ENCODE measurements at regions not wholly inside any gene's neighbourhood (a gene's known extent, or its start where the extent isn't known, plus 50 kb on each side); places are given as distances from the start of the nearest gene placed in this dataset.

DNA sequence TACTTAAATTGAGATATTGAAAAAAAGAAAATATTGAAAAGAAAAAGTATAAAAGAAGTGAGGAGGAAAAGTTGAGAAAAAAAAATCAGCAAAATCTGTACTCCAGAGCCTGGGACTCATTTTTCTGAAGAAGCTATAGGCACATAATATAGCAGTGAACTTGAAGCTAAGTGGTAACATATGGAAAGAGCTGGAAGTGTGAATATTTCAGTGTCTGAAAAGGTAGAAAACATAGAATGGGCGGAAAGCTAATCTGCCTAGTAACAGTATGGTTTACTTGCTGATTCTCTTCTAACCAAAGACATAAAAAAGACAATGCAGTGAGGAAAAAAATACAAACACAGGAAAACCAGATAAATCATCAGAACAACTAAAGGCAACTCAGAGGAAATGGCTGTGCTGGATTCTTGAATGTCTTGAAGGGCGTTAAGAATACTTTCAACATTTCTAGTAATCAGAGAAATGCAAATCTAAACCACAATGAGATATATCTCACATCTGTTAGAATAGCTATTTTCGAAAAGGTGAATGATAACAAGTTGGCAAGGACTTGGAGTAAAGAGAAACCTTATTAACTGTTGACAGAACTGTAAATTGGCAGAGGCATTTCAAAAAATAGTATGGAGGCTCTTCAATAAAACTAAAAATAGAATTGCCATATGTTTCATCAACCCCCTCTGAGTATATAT is 784.6 kb downstream of the LRFN5 start:
- FAIRE-seq (no peak), DNase-seq (ENCODE audit: low spot score in 2 of 2) (no peak)

DNA sequence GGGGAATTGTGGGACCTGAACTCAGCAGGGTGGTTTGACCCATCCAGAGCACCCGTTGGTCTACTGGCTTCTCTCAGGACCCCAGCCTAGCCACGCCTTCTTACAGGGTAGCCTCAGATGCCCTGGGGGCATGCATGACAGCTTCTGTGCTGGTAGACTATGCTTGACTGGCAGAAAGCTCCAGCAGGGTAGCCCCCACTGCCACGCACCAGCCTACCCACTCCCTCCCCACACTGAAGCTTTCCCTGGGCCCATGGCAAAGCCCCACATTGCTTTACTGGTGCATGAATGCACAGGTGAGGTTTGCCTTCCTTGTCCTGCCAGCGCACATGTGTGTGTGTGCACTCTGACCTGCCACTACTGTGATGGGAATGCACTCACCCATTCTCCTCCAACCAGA is 772.2 kb downstream of the LRFN5 start:
- no peak for DNase-seq (ENCODE audit: low spot score in 2 of 2)
- FAIRE-seq: no peak

DNA sequence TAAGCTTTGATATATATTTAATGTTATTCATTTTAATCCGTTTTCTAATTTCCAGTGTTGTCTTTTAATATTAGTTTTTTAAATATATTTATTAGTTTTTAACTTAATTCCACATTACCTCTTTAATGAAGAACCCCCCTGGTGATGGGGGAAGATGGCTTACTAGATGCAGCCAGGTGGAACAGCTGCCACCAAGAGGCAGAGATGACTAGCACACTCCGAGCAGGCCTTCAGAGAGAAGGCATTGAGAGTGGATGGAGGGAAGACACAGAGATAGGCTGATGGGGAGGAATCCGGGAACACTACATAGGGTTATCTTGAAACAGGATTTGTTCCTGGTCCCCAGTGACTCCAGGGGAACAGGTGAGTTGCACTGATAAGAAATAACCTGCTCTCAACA is 771.6 kb downstream of the LRFN5 start:
- DNase-seq (ENCODE audit: low spot score in 2 of 2) (no peak), FAIRE-seq (no peak)

- DNase-seq (ENCODE audit: low spot score in 2 of 2) (no peak), FAIRE-seq (no peak)
These were observed 767.7 kb downstream of the LRFN5 start for GRCh38 chr14:42374332-42374731.

DNA sequence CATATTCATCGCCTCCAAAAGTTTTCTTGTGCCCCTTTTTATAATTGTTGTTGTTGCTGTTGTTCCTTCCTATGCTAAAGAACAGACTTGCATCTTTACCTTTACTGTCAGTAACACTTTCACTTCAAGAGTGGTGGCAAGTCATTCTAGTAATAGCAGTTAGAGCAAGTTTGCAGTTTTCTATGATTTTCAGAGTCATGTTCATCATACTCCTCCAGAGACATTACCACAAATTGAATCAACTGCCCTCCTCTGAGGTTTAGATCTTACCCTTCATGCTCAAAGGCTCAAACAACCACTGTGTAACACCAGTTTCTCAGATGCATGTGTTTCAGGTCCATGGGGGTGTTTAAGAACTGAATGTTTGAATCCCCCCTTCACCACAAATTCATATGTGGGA is 763.4 kb downstream of the LRFN5 start:
- DNase-seq (ENCODE audit: low spot score in 2 of 2) (no peak), FAIRE-seq (no peak)

DNA sequence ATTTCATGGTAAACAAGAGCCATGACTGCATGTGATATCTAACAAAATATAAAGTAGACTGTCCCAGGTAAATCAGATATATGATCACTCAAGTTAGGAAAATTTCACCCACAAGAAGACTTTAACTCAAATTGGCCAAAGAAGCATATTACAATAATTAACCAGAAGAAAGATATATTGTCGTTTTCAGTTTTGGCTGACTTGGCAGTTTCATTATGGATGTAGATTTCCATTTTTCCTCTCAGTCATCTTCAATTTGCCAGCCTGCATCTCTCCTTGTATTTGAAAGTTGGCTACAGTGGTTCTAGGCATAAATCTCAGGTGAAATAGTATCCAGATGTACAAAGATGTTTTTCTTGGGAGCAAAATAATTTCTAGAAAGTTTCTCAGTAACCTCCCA is 761.6 kb downstream of the LRFN5 start:
- DNase-seq (ENCODE audit: low spot score in 2 of 2) (no peak), FAIRE-seq (no peak)

DNA sequence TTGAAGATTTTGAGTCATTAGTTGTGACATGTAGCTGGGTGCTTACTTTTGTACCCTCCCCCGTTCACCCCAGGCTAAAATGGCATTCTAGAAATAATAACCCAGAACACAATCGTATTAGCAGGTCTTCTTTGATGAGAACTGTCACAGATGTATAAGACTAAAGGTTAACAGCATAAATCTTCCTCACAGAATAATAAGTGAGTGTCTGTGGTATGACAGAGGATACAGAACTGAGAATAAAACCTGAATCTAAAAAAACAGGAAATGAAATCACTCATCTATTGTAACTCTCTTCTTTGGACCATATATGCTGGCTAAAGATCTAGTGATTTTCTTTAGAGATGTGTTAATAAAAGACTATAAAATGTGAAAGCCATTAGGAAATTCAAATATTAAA is 746.6 kb downstream of the LRFN5 start:
- DNase-seq (ENCODE audit: low spot score in 2 of 2) (no peak), FAIRE-seq (no peak)

- FAIRE-seq: no peak
- no peak for DNase-seq (ENCODE audit: low spot score in 2 of 2)
These were observed 729.2 kb downstream of the LRFN5 start for GRCh38 chr14:42335918-42336317.

DNA sequence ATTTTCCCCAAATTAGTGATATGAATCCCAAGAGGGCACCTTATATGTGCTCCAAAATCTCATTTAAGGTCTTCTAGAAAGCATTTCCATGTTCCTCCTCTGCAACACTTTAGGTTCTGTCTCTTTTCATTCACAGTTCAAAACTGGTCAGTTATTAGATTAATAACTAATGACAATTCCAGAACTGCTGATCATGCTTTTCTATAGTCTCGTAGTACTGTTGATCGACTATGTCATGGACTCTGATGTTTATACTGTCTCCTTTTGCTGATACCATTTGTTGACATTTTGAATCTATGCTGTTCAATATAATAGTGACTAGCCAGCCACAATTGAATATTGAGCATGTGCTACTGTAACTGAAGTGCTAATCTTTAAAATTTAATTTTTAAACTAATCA is 728.3 kb downstream of the LRFN5 start:
- DNase-seq (ENCODE audit: low spot score in 2 of 2) (no peak), FAIRE-seq (no peak)

- FAIRE-seq (no peak), DNase-seq (ENCODE audit: low spot score in 2 of 2) (no peak)
These were observed 716.8 kb downstream of the LRFN5 start for GRCh38 chr14:42323426-42323825.

GRCh38 chr14:42322531-42323284 is 716.0 kb downstream of the LRFN5 start:
- no peak for FAIRE-seq
- DNase-seq (ENCODE audit: low spot score in 2 of 2): no peak

DNA sequence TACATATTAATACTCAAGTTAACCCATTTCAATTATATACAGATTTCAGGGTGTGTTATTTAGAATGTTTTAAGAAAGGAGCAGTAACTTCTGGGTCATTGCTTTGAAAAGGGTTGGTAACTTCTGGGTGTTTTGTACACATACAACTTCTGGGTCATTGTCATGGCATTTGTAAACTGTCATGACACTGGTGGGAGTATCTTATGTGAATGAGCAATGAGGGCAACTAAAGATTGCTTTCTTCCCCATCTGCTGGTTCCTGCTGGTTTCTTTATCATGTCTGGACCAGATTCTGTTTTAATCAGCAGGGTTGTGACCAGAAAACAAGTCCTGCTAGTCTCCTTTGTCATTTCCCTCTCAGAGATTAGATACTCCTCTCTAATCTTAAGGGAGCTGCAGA is 713.3 kb downstream of the LRFN5 start:
- DNase-seq (ENCODE audit: low spot score in 2 of 2): no peak
- FAIRE-seq: no peak

- FAIRE-seq (no peak), DNase-seq (ENCODE audit: low spot score in 2 of 2) (no peak)
These were observed 710.0 kb downstream of the LRFN5 start for GRCh38 chr14:42316693-42317092.

- DNase-seq (ENCODE audit: low spot score in 2 of 2) (no peak), FAIRE-seq (no peak)
These were observed 705.2 kb downstream of the LRFN5 start for GRCh38 chr14:42311876-42312275.

DNA sequence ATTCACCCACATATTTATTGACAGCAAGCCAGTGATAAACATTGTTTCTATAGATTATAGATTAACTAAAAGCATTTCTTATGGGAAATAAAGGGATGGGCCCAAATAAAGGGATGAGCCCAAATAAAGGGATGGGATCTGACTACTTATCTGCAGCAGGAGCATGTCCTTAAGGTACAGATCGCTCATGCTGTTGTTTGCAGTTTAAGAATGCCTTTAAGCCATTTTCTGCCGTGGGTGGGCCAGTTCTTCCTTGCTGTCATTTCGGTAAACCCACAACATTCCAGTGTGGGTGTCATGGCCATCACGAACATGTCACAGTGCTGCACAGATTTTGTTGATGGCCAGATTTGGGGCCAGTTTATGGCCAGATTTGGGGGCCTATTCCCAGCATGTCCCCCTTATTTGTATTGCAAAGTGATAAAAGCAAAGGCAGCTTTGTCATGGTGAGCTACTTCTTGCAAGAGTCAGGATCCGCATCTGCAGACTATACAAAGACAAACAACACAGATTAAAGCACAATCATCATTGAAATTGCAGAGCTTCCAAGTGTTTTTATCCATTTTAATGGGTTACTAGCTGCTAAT is 700.7 kb downstream of the LRFN5 start:
- DNase-seq (ENCODE audit: low spot score in 2 of 2) (no peak), FAIRE-seq (no peak)

DNA sequence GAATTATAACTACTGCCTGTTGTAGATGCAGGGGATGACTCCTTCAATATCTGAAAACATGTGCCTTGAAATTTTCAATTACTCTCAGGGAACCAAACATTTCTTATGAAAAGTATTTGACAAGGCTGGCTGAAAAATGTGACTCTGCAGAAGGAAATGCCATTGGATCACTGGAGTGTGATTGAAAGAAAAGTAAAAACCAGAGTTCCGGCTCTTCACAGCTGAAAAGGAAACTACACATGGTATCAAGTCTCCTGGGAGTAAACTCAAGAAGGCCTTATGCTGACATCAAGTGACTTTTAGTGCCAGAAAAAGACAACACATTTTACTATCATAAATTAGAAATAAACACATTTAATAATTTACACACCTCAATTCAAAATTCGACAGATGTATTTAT is 693.0 kb downstream of the LRFN5 start:
- FAIRE-seq: no peak
- no peak for DNase-seq (ENCODE audit: low spot score in 2 of 2)

GRCh38 chr14:42293180-42293579 is 686.5 kb downstream of the LRFN5 start:
- FAIRE-seq: no peak

GRCh38 chr14:42277840-42278239 is 671.2 kb downstream of the LRFN5 start:
- DNase-seq (ENCODE audit: low spot score in 2 of 2) (no peak), FAIRE-seq (no peak)

More at GRCh38 chr14:42293180-42293579, 686.5 kb downstream of the LRFN5 start:
- no peak for DNase-seq (ENCODE audit: low spot score in 2 of 2)

DNA sequence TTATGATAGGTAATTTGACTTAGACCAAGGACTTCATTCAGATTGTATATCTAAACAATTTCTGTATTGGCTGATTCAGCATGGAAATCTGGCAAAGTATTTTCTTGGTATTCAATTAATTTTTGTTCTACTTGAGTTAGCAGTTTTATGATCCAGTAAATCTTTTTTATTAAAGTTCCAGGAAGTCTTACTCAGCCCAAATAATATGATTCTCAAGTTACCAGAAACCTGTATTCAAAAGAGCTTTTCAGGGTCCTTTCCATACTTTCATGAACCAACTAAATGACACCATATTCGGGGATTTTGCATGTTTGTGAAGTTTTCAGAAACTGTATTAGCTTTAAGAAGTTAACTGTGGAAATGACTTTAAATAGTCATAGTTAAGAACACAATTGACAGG is 662.6 kb downstream of the LRFN5 start:
- no peak for FAIRE-seq
- no peak for DNase-seq (ENCODE audit: low spot score in 2 of 2)

DNA sequence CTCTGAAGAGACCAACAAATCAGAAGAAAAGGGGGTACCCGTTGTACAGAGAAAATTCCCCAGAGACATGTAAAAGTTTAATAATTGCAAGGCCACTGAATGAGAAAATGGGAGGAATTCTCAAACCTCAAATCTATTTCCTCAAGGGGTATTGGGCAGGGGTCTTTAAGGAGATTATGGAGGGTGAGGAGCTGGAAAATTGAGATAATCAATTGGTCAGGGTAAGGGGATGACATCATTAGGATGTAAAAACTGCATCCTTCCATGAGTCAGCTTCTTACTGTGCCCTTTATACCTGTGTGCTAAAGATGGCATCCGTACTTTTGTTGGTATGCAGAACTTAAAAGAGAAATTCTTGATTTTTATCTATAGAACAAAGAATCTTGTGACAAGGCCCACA is 641.5 kb downstream of the LRFN5 start:
- DNase-seq (ENCODE audit: low spot score in 2 of 2) (no peak), FAIRE-seq (no peak)

GRCh38 chr14:42241101-42241500 is 634.4 kb downstream of the LRFN5 start:
- FAIRE-seq (no peak), DNase-seq (ENCODE audit: low spot score in 2 of 2) (no peak)

GRCh38 chr14:42229976-42230375 is 623.3 kb downstream of the LRFN5 start:
- FAIRE-seq (no peak), DNase-seq (ENCODE audit: low spot score in 2 of 2) (no peak)
